HepG2 (cell line): ENCODE measurements at regions not wholly inside any gene's neighbourhood (a gene's known extent, or its start where the extent isn't known, plus 50 kb on each side); places are given as distances from the start of the nearest gene placed in this dataset.

Experiments
- CTCF ChIP-seq: sonication (generic); formaldehyde crosslinking; IDR thresholded peaks from 2 replicates; pipeline ENCODE4 v1.5.0; 2020; ENCODE audit warnings: mild to moderate bottlenecking, missing genetic modification reagents, moderate library complexity
- RFXAP ChIP-seq: sonication (generic); formaldehyde crosslinking; IDR thresholded peaks from 2 replicates; pipeline ENCODE4 v1.4.0; 2020; ENCODE audit warnings: missing genetic modification reagents, borderline replicate concordance
- U2AF1 ChIP-seq: fragments of 200-400 bp; formaldehyde crosslinking; optimal IDR thresholded peaks from 2 replicates; pipeline ENCODE3; 2017; ENCODE audit warnings: mild to moderate bottlenecking, low read depth, low read length
- ZMYM2 ChIP-seq: sonication (generic); formaldehyde crosslinking; IDR thresholded peaks from 2 replicates; pipeline ENCODE4 v1.8.0; 2022; ENCODE audit warnings: mild to moderate bottlenecking, missing genetic modification reagents
- ZNF580 ChIP-seq: IDR thresholded peaks from 2 replicates; pipeline ENCODE4 v1.6.1; 2016; ENCODE audit warnings: low read depth, borderline replicate concordance

- no peak for TF ChIP-seq RFXAP (CRISPR knock-in tag)
- TF ChIP-seq CTCF (CRISPR knock-in tag): no peak
- no peak for TF ChIP-seq ZNF580 (CRISPR knock-in tag)
- no peak for TF ChIP-seq U2AF1
- TF ChIP-seq ZMYM2 (CRISPR knock-in tag): no peak
These were observed 147.0 kb upstream of the ZNF366 start for GRCh38 chr5:72654231-72654630.
